Calu3 (cell line): ENCODE measurements at regions not wholly inside any gene's neighbourhood (a gene's known extent, or its start where the extent isn't known, plus 50 kb on each side); places are given as distances from the start of the nearest gene placed in this dataset.

Experiments used
- BruUV-seq: library from RNA; stranded (reverse); fragments of 400-500 nt; replicated peaks from 2 replicates; lab custom pipeline; 2021; lab: Mats Ljungman, UMichigan
- CTCF ChIA-PET: fragments of 300-600 bp; sonication (Branson Sonifier 250); formaldehyde crosslinking; loops from one replicate; lab custom pipeline; 2022; ENCODE audit warnings: antibody characterized with exemption; lab: Charles Lee
- DNase-seq: peaks from one replicate; pipeline ENCODE4 v3.0.0; 2022
- H3K27ac Mint-ChIP-seq: one replicate; pipeline ENCODE4 v1.8.0; 2022; ENCODE audit warnings: mixed read lengths; ENCODE audit not compliant: unreplicated experiment
- H3K27me3 Mint-ChIP-seq: one replicate; pipeline ENCODE4 v1.8.0; 2022; ENCODE audit warnings: mixed read lengths; ENCODE audit not compliant: unreplicated experiment
- H3K36me3 Mint-ChIP-seq: one replicate; pipeline ENCODE4 v1.8.0; 2022; ENCODE audit warnings: mild to moderate bottlenecking, moderate library complexity, mixed read lengths; ENCODE audit not compliant: insufficient read depth, unreplicated experiment
- H3K4me1 Mint-ChIP-seq: one replicate; pipeline ENCODE4 v1.8.0; 2022; ENCODE audit warnings: mild to moderate bottlenecking, low read depth, mixed read lengths; ENCODE audit not compliant: unreplicated experiment
- H3K4me3 Mint-ChIP-seq: one replicate; pipeline ENCODE4 v1.8.0; 2022; ENCODE audit warnings: mild to moderate bottlenecking, low read depth, moderate library complexity, mixed read lengths; ENCODE audit not compliant: unreplicated experiment
- H3K9me3 Mint-ChIP-seq: one replicate; pipeline ENCODE4 v1.8.0; 2022; ENCODE audit warnings: low read depth, mixed read lengths; ENCODE audit not compliant: unreplicated experiment
- intact Hi-C: fragments of 100-400 bp; cut with micrococcal nuclease; formaldehyde crosslinking; loops from one replicate; pipeline ENCODE4 v1.10.0; 2022; ENCODE audit not compliant: unreplicated experiment
- TF ChIP-seq, protein P1 (sequence below): fragments of 200-600 bp; IDR thresholded peaks from one replicate; pipeline ENCODE4 v1.8.0; 2022; ENCODE audit warnings: antibody characterized with exemption; ENCODE audit not compliant: unreplicated experiment

DNA sequence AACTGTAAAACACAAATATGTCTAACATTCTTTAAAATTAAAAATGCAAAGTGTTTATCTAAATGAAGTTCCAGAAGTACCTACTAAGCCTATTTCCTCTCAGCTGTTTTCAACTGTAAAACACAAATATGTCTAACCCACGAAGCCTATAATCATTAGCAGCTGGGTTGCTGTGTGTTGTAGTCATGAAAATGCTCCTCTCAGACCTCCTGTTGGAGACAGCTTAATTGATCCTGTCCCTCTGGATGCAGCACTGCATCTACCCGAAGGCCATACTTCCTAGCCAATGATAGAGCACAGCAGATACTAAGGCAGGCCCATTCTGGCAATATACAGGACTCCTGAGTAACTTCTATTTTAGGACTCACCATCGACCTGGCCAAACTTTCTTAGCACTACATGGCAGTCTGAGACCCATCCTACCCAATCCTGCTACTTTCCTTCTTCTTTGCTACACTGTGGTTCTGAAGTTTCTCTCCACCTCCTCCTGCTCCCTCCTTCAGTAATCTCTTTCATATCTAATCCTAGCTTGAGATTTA lies 92.5 kb upstream of the RBBP8 start:
- Mint-ChIP-seq H3K27ac (no peak overlapping the region), H3K36me3 (peaks cover 5% of the 10 kb centered on the region), H3K4me1 (peaks cover 18% of the 10 kb centered on the region), H3K9me3 (no peaks in the 10 kb centered on the region), H3K27me3 (no peaks in the 10 kb centered on the region), H3K4me3 (no peak overlapping the region)
- no peak for DNase-seq
- intact Hi-C loops = no loop called here
- CTCF ChIA-PET = interaction anchor here (0.5 kb wide), 1 partner anchor 163 kb away, joined by 4 read pairs; no protein-coding TSS in a partner anchor
- no TSS peak for BruUV-seq
- TF ChIP-seq, protein P1, sequence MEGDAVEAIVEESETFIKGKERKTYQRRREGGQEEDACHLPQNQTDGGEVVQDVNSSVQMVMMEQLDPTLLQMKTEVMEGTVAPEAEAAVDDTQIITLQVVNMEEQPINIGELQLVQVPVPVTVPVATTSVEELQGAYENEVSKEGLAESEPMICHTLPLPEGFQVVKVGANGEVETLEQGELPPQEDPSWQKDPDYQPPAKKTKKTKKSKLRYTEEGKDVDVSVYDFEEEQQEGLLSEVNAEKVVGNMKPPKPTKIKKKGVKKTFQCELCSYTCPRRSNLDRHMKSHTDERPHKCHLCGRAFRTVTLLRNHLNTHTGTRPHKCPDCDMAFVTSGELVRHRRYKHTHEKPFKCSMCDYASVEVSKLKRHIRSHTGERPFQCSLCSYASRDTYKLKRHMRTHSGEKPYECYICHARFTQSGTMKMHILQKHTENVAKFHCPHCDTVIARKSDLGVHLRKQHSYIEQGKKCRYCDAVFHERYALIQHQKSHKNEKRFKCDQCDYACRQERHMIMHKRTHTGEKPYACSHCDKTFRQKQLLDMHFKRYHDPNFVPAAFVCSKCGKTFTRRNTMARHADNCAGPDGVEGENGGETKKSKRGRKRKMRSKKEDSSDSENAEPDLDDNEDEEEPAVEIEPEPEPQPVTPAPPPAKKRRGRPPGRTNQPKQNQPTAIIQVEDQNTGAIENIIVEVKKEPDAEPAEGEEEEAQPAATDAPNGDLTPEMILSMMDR = no peak

DNA sequence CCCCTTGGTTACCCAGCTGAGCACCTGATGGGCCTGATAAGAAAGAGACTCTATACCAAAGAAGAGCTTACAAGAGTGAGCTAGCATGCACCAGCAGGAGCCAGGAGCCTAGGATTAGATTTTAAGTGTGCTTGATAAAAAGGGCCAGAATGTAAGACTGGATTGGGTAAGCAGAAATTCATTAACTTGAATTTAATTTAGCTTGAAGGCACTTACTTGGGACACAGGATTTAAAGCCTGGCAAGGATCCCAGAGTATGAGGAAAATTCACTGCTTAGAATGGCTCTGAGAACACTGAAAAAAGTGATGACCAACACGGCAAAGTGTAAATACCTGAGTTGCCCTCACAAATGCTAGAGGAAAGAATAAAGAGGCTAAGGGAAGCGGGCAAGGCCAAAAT lies 91.3 kb upstream of the RBBP8 start:
- Mint-ChIP-seq H3K27me3 (no peaks in the 10 kb centered on the region), H3K9me3 (no peaks in the 10 kb centered on the region), H3K36me3 (peaks cover 5% of the 10 kb centered on the region), H3K27ac (no peak overlapping the region), H3K4me3 (no peak overlapping the region), H3K4me1 (peaks cover 18% of the 10 kb centered on the region)
- DNase-seq = no peak
- TF ChIP-seq, protein P1 = no peak
- CTCF ChIA-PET = no interaction called here
- intact Hi-C loops = no loop called here
- no TSS peak for BruUV-seq

DNA sequence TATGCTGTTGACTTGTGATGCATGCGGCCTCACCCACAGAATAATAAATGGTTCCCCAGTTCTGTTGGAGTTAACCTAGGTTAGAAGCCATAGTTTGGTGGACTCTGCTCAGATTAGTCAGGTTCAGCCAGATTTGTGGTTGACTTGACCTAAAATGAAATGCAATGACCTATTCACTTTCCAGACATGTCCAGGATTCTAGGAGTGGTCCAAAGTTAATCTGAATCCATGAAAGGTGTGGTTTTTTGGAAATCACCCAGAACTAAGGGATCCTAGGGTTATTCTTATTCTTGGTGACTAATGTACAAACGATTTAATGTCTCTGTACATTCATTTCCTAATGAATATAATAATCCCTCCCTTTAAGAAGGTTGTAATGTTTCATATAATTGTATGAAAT lies 88.9 kb upstream of the RBBP8 start:
- H3K36me3 Mint-ChIP-seq = peaks cover 5% of the 10 kb centered on the region
- TF ChIP-seq, protein P1 = no peak
- CTCF ChIA-PET = no interaction called here
- no peaks in the 10 kb centered on the region for H3K27me3 Mint-ChIP-seq
- peaks cover 29% of the 10 kb centered on the region for H3K4me1 Mint-ChIP-seq
- no TSS peak for BruUV-seq
- no peak overlapping the region for H3K4me3 Mint-ChIP-seq
- H3K27ac Mint-ChIP-seq = no peak overlapping the region
- intact Hi-C loops = no loop called here
- H3K9me3 Mint-ChIP-seq = no peaks in the 10 kb centered on the region
- DNase-seq = no peak

DNA sequence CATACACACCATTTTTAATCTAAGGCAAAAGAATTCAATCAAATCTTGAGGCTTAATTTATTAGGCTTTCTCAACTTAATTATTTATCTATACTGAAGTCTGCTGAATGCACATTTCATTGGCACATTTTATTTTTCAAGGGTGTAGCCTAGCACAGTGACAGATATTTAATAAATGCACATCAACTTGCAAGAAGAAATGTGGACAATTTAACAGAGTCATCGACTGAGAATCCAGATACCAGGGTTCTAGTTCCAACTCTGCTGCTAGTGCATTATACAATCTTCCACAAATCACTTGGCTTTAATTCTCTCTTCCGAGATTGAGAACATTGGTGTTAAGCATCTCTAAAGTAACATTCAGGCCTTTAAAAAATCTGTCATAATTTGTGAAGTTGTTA lies 88.5 kb upstream of the RBBP8 start:
- CTCF ChIA-PET = no interaction called here
- TF ChIP-seq, protein P1 = no peak
- H3K4me1 Mint-ChIP-seq = peaks cover 30% of the 10 kb centered on the region
- H3K9me3 Mint-ChIP-seq = no peaks in the 10 kb centered on the region
- no peak for DNase-seq
- no peak overlapping the region for H3K4me3 Mint-ChIP-seq
- peaks cover 5% of the 10 kb centered on the region for H3K36me3 Mint-ChIP-seq
- intact Hi-C loops = loop anchor here (1.0 to 5.0 kb wide), 2 partner anchors 68 to 88 kb away; partner anchors contain the start of gene RBBP8
- no TSS peak for BruUV-seq
- no peaks in the 10 kb centered on the region for H3K27me3 Mint-ChIP-seq
- no peak overlapping the region for H3K27ac Mint-ChIP-seq
